ENCODE measurements at regions not wholly inside any gene's neighbourhood (a gene's known extent, or its start where the extent isn't known, plus 50 kb on each side); places are given as distances from the start of the nearest gene placed in this dataset.

GRCh38 chr3:34176723-34177122 is 378.3 kb downstream of the PDCD6IP start:
- no peak overlapping the region for H3K27ac ChIP-seq
- peaks cover 0 to 6% (median 0%) of the 10 kb centered on the region in 12 donors for H3K9me3 ChIP-seq
- H3K27me3 ChIP-seq: no peaks in the 10 kb centered on the region
- H3K36me3 ChIP-seq: no peaks in the 10 kb centered on the region
- ATAC-seq (no peak), DNase-seq (no peak)
- no peak overlapping the region for H3K4me3 ChIP-seq
- intact Hi-C loops (cut with DNase I): no loop called here
- no peaks in the 10 kb centered on the region for H3K4me1 ChIP-seq
- TF ChIP-seq CTCF (IDR thresholded peaks at IDR 0.05) (no peak), POLR2A (IDR thresholded peaks at IDR 0.05) (no peak)

- DNase-seq: no peak
- ATAC-seq: no peak
- intact Hi-C loops (cut with DNase I): no loop called here
- Histone ChIP-seq H3K4me3 (no peak overlapping the region), H3K27me3 (no peaks in the 10 kb centered on the region), H3K27ac (no peak overlapping the region), H3K4me1 (no peaks in the 10 kb centered on the region), H3K36me3 (no peaks in the 10 kb centered on the region), H3K9me3 (peaks cover 0 to 6% (median 0%) of the 10 kb centered on the region in 12 donors)
- TF ChIP-seq POLR2A (IDR thresholded peaks at IDR 0.05): no peak
- no peak for TF ChIP-seq CTCF (IDR thresholded peaks at IDR 0.05)
- WGBS, 4 donors: 91 to 94% (median 92%) methylated on average over 2 of the region's 2 CpGs
Measured at GRCh38 chr3:34178415-34178814, 380.0 kb downstream of the PDCD6IP start.

- H3K27ac ChIP-seq: no peak overlapping the region
- H3K9me3 ChIP-seq: no peaks in the 10 kb centered on the region
- TF ChIP-seq CTCF (IDR thresholded peaks at IDR 0.05) (no peak), POLR2A (IDR thresholded peaks at IDR 0.05) (no peak)
- H3K36me3 ChIP-seq: no peaks in the 10 kb centered on the region
- intact Hi-C loops (cut with DNase I): no loop called here
- H3K27me3 ChIP-seq: no peaks in the 10 kb centered on the region
- no peaks in the 10 kb centered on the region for H3K4me1 ChIP-seq
- no peak overlapping the region for H3K4me3 ChIP-seq
- no peak for DNase-seq
- no peak for ATAC-seq
Measured at GRCh38 chr3:34179716-34180115, 381.3 kb downstream of the PDCD6IP start.

- ATAC-seq (no peak), DNase-seq (no peak)
- H3K4me3 ChIP-seq: no peak overlapping the region
- H3K4me1 ChIP-seq: no peaks in the 10 kb centered on the region
- no peaks in the 10 kb centered on the region for H3K36me3 ChIP-seq
- no peaks in the 10 kb centered on the region for H3K27me3 ChIP-seq
- H3K27ac ChIP-seq: no peak overlapping the region
- WGBS, 4 donors: 73 to 86% (median 79%) methylated on average over 2 of the region's 2 CpGs
- no peaks in the 10 kb centered on the region for H3K9me3 ChIP-seq
- TF ChIP-seq POLR2A (IDR thresholded peaks at IDR 0.05): no peak
- intact Hi-C loops (cut with DNase I): no loop called here
Measured at GRCh38 chr3:34180532-34180931, 382.1 kb downstream of the PDCD6IP start.

- Histone ChIP-seq H3K4me3 (no peak overlapping the region), H3K9me3 (no peaks in the 10 kb centered on the region), H3K4me1 (no peaks in the 10 kb centered on the region), H3K27ac (no peak overlapping the region), H3K36me3 (no peaks in the 10 kb centered on the region), H3K27me3 (no peaks in the 10 kb centered on the region)
- ATAC-seq (no peak), DNase-seq (no peak)
- intact Hi-C loops (cut with DNase I): no loop called here
- TF ChIP-seq POLR2A (IDR thresholded peaks at IDR 0.05) (no peak), CTCF (IDR thresholded peaks at IDR 0.05) (no peak)
- 47 to 65% (median 61%) methylated on average over 2 of the region's 2 CpGs for WGBS, 4 donors
Measured at GRCh38 chr3:34183114-34183513, 384.7 kb downstream of the PDCD6IP start.
